Kidney (tissue), 13 donors: ENCODE measurements at regions not wholly inside any gene's neighbourhood (a gene's known extent, or its start where the extent isn't known, plus 50 kb on each side); places are given as distances from the start of the nearest gene placed in this dataset.

Experiments
- DNase-seq, 5 donors: peaks; one replicate each; pipeline ENCODE4 v3.0.0-alpha.2; 2013 to 2020
- FAIRE-seq: peaks from 2 replicates; lab custom pipeline; 2012; peaks lifted over from hg19 to GRCh38; lab: Jason Lieb, UNC
- H3K27ac ChIP-seq, 2 donors: one replicate each; pipeline ENCODE4 v1.7.0; 2013; ENCODE audit warnings: low read depth in 2 of 2, low read length in 2 of 2, inconsistent platforms in 1 of 2
- H3K27me3 ChIP-seq: one replicate; pipeline ENCODE4 v1.7.1; 2013; ENCODE audit warnings: low read length, inconsistent platforms; ENCODE audit not compliant: control insufficient read depth, insufficient read depth
- H3K36me3 ChIP-seq, 3 donors: one replicate each; pipeline versions ENCODE4 v1.7.0 to v1.7.1; 2013; ENCODE audit warnings: low read length in 3 of 3, control low read depth in 1 of 3, inconsistent platforms in 1 of 3; ENCODE audit not compliant: insufficient read depth in 3 of 3, control insufficient read depth in 2 of 3
- H3K4me1 ChIP-seq, 3 donors: one replicate each; pipeline versions ENCODE4 v1.7.0 to v1.7.1; 2013; ENCODE audit warnings: low read length in 3 of 3, inconsistent platforms in 1 of 3, low read depth in 1 of 3; ENCODE audit not compliant: control insufficient read depth in 2 of 3, insufficient read depth in 2 of 3
- H3K4me3 ChIP-seq, 3 donors: one replicate each; pipeline versions ENCODE4 v1.7.0 to v1.8.1; 2013; ENCODE audit warnings: low read length in 3 of 3, control low read depth in 1 of 3, inconsistent platforms in 1 of 3
- H3K9ac ChIP-seq, 3 donors: one replicate each; pipeline versions ENCODE4 v1.7.0 to v1.7.1; 2013; ENCODE audit warnings: low read length in 3 of 3, control low read depth in 1 of 3, inconsistent platforms in 1 of 3
- H3K9me3 ChIP-seq, 3 donors: one replicate each; pipeline versions ENCODE4 v1.7.0 to v1.7.1; 2013; ENCODE audit warnings: low read length in 3 of 3, control low read depth in 1 of 3, inconsistent platforms in 1 of 3; ENCODE audit not compliant: control insufficient read depth in 2 of 3, insufficient read depth in 1 of 3
- intact Hi-C: fragments of 100-400 bp; cut with DNase I; formaldehyde crosslinking; loops from one replicate; pipeline ENCODE4 v1.11.1; 2022
- TF ChIP-seq, protein P1 (sequence below): IDR thresholded peaks from 3 replicates; pipeline ENCODE4 v1.5.1; 2012; ENCODE audit warnings: mild to moderate bottlenecking, moderate library complexity, borderline replicate concordance; ENCODE audit not compliant: insufficient read depth; ENCODE audit errors: extremely low read depth
- donor health status: control.
- donor health status: control.
- donor health status: control.
- donor health status: control.
- donor health status: control.
- donor health status: DM: yes; HTN: yes; CAD: no.
- donor health status: Normal renal cell carcinoma (clear cell type).

DNA sequence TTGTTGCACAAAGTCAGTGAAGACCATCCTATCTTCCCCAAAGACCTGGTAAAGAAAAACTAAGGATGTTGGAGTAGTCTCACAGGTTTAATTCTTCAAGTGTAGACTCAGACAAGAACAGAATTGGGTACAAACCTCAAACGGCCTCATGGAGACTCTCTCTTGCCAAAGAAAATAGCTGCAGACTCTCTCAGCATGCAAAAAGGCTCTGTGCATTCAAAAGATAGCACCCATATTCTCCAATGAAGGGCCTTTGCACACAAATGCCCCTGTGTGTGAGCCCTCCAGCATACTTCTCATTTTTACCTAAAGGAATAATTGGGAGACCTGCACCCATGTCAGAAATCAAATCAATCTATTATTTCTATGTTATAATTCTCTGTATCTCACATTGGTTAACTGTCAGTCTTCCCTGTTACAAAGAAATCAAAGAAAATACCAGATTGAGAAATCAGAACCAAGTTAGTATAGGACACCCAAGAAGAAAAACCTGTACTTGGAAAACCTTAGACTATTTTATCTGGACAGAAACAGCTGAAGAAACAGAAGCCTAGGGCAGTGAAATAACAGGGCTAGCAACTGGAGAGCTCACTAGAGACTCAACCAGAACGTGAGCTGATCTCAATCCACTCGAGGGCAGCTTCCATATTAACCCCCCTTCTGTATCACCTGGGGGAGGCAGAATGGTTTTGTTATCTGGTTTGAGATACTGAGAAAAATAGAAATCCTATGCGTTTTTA, 134.7 kb upstream of the DNAJC10 start:
- no peaks in the 10 kb centered on the region for H3K27me3 ChIP-seq
- no peaks in the 10 kb centered on the region for H3K9me3 ChIP-seq
- TF ChIP-seq, protein P1, sequence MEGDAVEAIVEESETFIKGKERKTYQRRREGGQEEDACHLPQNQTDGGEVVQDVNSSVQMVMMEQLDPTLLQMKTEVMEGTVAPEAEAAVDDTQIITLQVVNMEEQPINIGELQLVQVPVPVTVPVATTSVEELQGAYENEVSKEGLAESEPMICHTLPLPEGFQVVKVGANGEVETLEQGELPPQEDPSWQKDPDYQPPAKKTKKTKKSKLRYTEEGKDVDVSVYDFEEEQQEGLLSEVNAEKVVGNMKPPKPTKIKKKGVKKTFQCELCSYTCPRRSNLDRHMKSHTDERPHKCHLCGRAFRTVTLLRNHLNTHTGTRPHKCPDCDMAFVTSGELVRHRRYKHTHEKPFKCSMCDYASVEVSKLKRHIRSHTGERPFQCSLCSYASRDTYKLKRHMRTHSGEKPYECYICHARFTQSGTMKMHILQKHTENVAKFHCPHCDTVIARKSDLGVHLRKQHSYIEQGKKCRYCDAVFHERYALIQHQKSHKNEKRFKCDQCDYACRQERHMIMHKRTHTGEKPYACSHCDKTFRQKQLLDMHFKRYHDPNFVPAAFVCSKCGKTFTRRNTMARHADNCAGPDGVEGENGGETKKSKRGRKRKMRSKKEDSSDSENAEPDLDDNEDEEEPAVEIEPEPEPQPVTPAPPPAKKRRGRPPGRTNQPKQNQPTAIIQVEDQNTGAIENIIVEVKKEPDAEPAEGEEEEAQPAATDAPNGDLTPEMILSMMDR, result no peak
- H3K4me3 ChIP-seq, result no peak overlapping the region
- H3K27ac ChIP-seq, result no peak overlapping the region
- no peak for FAIRE-seq
- DNase-seq, result peak in 1 of 5 donors; percentile 12
- no peaks in the 10 kb centered on the region for H3K4me1 ChIP-seq
- intact Hi-C loops, result no loop called here
- H3K36me3 ChIP-seq, result no peaks in the 10 kb centered on the region
- H3K9ac ChIP-seq, result no peak overlapping the region

DNA sequence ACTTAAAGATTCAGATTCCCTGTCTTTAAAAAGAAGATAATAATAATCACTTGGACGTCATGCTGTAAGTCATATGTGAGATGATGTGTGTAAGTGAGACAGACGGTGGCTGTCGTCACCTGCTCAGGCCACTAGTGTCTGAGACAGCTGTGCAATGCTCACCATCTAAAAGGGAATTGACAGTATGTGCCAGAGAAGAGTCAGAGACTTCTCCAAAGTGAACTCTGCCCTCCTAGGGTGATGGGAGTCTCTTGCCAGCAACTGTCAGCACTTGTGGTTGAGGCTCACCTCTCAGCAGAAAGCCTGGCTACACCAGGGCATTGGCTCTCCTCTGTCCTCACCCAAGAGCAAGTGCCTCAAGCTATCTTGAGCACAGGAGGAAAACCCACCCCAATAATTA, 131.6 kb upstream of the DNAJC10 start:
- FAIRE-seq (no peak), DNase-seq (no peak)
- intact Hi-C loops, result no loop called here

DNA sequence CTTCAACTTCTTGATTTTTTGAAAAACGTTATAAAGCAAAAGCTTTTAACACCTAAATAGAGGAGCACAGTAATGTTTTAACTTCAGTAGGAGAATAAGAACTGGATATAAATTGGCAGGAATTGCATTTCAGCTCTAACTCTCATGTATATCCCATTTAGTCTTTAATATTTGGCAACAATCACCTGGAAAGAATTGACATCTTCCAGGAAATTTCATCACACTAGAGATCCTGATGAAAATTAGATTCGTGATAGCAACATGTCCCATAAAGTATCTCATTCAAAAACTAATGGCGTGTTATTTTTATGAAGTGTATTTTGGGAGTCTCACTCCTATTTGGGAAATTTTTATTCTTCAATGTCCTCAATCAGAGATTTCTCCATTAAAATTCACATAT, 131.1 kb upstream of the DNAJC10 start:
- FAIRE-seq (no peak), DNase-seq (no peak)
- Histone ChIP-seq H3K27ac (no peak overlapping the region), H3K9me3 (no peaks in the 10 kb centered on the region), H3K27me3 (no peaks in the 10 kb centered on the region), H3K9ac (no peak overlapping the region), H3K4me3 (no peak overlapping the region), H3K36me3 (no peaks in the 10 kb centered on the region), H3K4me1 (peaks cover 0 to 5% (median 0%) of the 10 kb centered on the region in 3 donors)
- intact Hi-C loops, result no loop called here
- TF ChIP-seq, protein P1, result no peak

More for the DNA sequence above, 131.6 kb upstream of the DNAJC10 start:
- H3K36me3 ChIP-seq, result no peaks in the 10 kb centered on the region
- H3K4me3 ChIP-seq, result no peak overlapping the region
- TF ChIP-seq, protein P1, result no peak
- no peaks in the 10 kb centered on the region for H3K9me3 ChIP-seq
- no peaks in the 10 kb centered on the region for H3K27me3 ChIP-seq
- no peak overlapping the region for H3K27ac ChIP-seq
- H3K4me1 ChIP-seq, result peaks cover 0 to 5% (median 0%) of the 10 kb centered on the region in 3 donors
- no peak overlapping the region for H3K9ac ChIP-seq

DNA sequence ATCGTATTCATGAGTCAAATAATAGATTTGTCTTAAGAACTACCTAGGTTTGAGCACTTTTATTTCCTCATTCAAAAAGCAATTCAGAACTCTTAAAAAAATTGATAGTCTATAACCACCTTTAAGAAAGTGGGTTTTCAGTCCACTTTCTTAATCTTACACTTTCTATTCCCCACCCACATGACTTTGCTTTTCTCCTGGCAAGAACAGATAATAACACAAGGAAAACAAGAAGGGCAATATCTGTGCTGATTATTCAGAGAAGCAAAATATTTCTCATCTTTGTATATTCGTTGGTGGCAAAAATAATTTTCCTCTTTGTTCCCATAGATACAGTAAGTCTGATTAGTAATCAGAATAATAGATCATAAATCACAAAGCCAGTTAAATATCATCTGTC, 130.6 kb upstream of the DNAJC10 start:
- H3K9me3 ChIP-seq, result no peaks in the 10 kb centered on the region
- TF ChIP-seq, protein P1, result no peak
- intact Hi-C loops, result no loop called here
- FAIRE-seq (no peak), DNase-seq (no peak)
- H3K27ac ChIP-seq, result no peak overlapping the region
- H3K4me3 ChIP-seq, result no peak overlapping the region
- H3K9ac ChIP-seq, result no peak overlapping the region
- no peaks in the 10 kb centered on the region for H3K36me3 ChIP-seq
- H3K27me3 ChIP-seq, result no peaks in the 10 kb centered on the region
- peaks cover 0 to 5% (median 0%) of the 10 kb centered on the region in 3 donors for H3K4me1 ChIP-seq
